Prostate gland (tissue), 2 donors: ENCODE measurements at regions not wholly inside any gene's neighbourhood (a gene's known extent, or its start where the extent isn't known, plus 50 kb on each side); places are given as distances from the start of the nearest gene placed in this dataset.

Experiments used
- POLR2AphosphoS5 ChIP-seq: sonication (generic); formaldehyde crosslinking; IDR thresholded peaks from one replicate; pipeline ENCODE4 v1.6.1; 2017; ENCODE audit warnings: antibody characterized with exemption
- TF ChIP-seq, protein P1 (sequence below), 4 experiments: fragments of 200-600 bp in 2 of 4; fragments of 450-650 bp in 2 of 4; sonication (generic) in 2 of 4; IDR thresholded peaks; 1 replicate in 3 of 4; 2 replicates in 1 of 4; pipeline ENCODE4 v1.5.1; 2016 to 2019; ENCODE audit warnings: antibody characterized with exemption in 4 of 4, mild to moderate bottlenecking in 2 of 4, moderate library complexity in 2 of 4

DNA sequence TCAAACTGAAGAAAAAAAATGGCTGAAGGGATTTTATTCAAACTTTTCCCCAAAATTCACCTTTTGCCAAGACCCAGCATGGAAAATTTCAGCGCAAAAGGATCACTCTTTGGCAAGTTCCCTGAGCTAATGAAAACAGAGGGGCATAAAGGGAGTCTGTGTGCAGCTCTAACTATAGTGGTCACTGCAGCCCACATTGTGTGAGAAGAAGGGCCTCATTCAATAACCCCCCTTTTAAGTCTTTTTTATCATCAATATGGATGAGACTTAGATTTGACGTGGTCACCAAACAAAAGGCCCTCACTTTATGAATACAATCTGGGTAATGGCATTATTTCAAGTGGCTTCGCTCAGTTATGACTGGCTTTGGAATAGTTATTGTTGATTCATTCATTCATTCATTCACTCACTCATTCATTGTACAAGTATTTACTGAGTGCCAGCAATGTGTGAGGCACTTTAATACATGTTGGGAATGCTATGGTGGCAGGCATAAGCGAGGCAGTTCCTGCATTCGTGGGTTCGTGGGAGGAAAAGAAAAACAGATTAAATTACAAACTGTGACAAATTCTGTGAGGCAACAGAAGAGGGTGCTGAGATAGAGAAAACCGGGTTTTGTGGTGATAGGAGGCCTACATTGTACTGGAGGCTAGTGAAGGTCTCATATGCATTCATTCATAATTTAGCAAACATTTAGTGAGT lies 145.7 kb upstream of the KLF4 start:
- TF ChIP-seq, protein P1, sequence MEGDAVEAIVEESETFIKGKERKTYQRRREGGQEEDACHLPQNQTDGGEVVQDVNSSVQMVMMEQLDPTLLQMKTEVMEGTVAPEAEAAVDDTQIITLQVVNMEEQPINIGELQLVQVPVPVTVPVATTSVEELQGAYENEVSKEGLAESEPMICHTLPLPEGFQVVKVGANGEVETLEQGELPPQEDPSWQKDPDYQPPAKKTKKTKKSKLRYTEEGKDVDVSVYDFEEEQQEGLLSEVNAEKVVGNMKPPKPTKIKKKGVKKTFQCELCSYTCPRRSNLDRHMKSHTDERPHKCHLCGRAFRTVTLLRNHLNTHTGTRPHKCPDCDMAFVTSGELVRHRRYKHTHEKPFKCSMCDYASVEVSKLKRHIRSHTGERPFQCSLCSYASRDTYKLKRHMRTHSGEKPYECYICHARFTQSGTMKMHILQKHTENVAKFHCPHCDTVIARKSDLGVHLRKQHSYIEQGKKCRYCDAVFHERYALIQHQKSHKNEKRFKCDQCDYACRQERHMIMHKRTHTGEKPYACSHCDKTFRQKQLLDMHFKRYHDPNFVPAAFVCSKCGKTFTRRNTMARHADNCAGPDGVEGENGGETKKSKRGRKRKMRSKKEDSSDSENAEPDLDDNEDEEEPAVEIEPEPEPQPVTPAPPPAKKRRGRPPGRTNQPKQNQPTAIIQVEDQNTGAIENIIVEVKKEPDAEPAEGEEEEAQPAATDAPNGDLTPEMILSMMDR (IDR thresholded peaks at IDR 0.05): no peak
- TF ChIP-seq POLR2AphosphoS5: no peak
